Endothelial cell of umbilical vein (primary cell): ENCODE measurements at regions not wholly inside any gene's neighbourhood (a gene's known extent, or its start where the extent isn't known, plus 50 kb on each side); places are given as distances from the start of the nearest gene placed in this dataset.

Source experiments
- EZH2 ChIP-seq: IDR thresholded peaks from 2 replicates; pipeline ENCODE4 v1.6.1; 2012; ENCODE audit warnings: borderline replicate concordance, low read depth, mild to moderate bottlenecking, moderate library complexity, low read length, inconsistent platforms; ENCODE audit not compliant: severe bottlenecking
- FOS ChIP-seq: IDR thresholded peaks from 2 replicates; pipeline ENCODE4 v1.6.1; 2011; ENCODE audit warnings: mild to moderate bottlenecking, low read length, moderate library complexity, borderline replicate concordance; ENCODE audit not compliant: insufficient read depth
- JUN ChIP-seq: IDR thresholded peaks from 2 replicates; pipeline ENCODE4 v1.6.1; 2011; ENCODE audit warnings: borderline replicate concordance, low read depth; ENCODE audit not compliant: insufficient read length, insufficient read depth
- POLR2A ChIP-seq: IDR thresholded peaks from 2 replicates; pipeline ENCODE4 v1.6.1; 2012; ENCODE audit warnings: low read depth, mild to moderate bottlenecking, control low read depth, low read length
- POLR2AphosphoS5 ChIP-seq: IDR thresholded peaks from 2 replicates; pipeline ENCODE4 v1.6.1; 2012; ENCODE audit warnings: low read depth, mild to moderate bottlenecking, control low read depth, low read length, moderate library complexity; ENCODE audit not compliant: insufficient read depth
- TF ChIP-seq, protein P1 (sequence below), 2 donors: IDR thresholded peaks; 1 replicate in 1 of 2; 2 replicates in 1 of 2; pipeline ENCODE4 v1.5.1; 2011; ENCODE audit warnings: low read length in 2 of 2, mild to moderate bottlenecking in 2 of 2, moderate library complexity in 2 of 2, control low read depth in 1 of 2, inconsistent platforms in 1 of 2, low read depth in 1 of 2; ENCODE audit not compliant: insufficient read depth in 1 of 2; ENCODE audit errors: extremely low read depth in 1 of 2
- TF ChIP-seq, protein P2 (sequence below): IDR thresholded peaks from 2 replicates; pipeline ENCODE4 v1.6.1; 2011; ENCODE audit not compliant: insufficient read depth, insufficient read length

GRCh38 chr13:112003396-112003795, 63.6 kb upstream of the SOX1 start:
- TF ChIP-seq, protein P1, sequence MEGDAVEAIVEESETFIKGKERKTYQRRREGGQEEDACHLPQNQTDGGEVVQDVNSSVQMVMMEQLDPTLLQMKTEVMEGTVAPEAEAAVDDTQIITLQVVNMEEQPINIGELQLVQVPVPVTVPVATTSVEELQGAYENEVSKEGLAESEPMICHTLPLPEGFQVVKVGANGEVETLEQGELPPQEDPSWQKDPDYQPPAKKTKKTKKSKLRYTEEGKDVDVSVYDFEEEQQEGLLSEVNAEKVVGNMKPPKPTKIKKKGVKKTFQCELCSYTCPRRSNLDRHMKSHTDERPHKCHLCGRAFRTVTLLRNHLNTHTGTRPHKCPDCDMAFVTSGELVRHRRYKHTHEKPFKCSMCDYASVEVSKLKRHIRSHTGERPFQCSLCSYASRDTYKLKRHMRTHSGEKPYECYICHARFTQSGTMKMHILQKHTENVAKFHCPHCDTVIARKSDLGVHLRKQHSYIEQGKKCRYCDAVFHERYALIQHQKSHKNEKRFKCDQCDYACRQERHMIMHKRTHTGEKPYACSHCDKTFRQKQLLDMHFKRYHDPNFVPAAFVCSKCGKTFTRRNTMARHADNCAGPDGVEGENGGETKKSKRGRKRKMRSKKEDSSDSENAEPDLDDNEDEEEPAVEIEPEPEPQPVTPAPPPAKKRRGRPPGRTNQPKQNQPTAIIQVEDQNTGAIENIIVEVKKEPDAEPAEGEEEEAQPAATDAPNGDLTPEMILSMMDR (IDR thresholded peaks at IDR 0.05; ENCODE audit: extremely low read depth in 1 of 2, insufficient read depth in 1 of 2, low read depth in 1 of 2, low read length in 2 of 2): no peak
- TF ChIP-seq EZH2: no peak
- TF ChIP-seq, protein P2, sequence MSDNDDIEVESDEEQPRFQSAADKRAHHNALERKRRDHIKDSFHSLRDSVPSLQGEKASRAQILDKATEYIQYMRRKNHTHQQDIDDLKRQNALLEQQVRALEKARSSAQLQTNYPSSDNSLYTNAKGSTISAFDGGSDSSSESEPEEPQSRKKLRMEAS: no peak
- TF ChIP-seq JUN: no peak
- TF ChIP-seq POLR2A: no peak
- no peak for TF ChIP-seq POLR2AphosphoS5
- TF ChIP-seq FOS: no peak
